ENCODE measurements at regions not wholly inside any gene's neighbourhood (a gene's known extent, or its start where the extent isn't known, plus 50 kb on each side); places are given as distances from the start of the nearest gene placed in this dataset.

GRCh38 chr3:61347981-61348380, 96.7 kb upstream of the FHIT start:
- no peak overlapping the region for H3K4me2 ChIP-seq
- H3K9me3 ChIP-seq = no peaks in the 10 kb centered on the region
- POLR2A ChIA-PET = no interaction called here
- CTCF ChIA-PET = no interaction called here
- TF ChIP-seq, protein P1, sequence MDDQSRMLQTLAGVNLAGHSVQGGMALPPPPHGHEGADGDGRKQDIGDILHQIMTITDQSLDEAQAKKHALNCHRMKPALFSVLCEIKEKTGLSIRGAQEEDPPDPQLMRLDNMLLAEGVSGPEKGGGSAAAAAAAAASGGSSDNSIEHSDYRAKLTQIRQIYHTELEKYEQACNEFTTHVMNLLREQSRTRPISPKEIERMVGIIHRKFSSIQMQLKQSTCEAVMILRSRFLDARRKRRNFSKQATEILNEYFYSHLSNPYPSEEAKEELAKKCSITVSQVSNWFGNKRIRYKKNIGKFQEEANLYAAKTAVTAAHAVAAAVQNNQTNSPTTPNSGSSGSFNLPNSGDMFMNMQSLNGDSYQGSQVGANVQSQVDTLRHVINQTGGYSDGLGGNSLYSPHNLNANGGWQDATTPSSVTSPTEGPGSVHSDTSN (IDR thresholded peaks at IDR 0.05) = no peak
- TF ChIP-seq EZH2phosphoT487 (IDR thresholded peaks at IDR 0.05; ENCODE audit: borderline replicate concordance, low read depth) (no peak), TEAD4 (IDR thresholded peaks at IDR 0.05; ENCODE audit: borderline replicate concordance, insufficient read depth) (no peak), USF1 (IDR thresholded peaks at IDR 0.05; ENCODE audit: borderline replicate concordance, low read depth) (no peak), MEF2A (IDR thresholded peaks at IDR 0.05; ENCODE audit: borderline replicate concordance, low read depth) (no peak), CHD2 (IDR thresholded peaks at IDR 0.05; ENCODE audit: low read length, partially characterized antibody) (no peak), POLR2AphosphoS5 (IDR thresholded peaks at IDR 0.05; ENCODE audit: low read depth, low read length) (no peak)
- H3K27me3 ChIP-seq (ENCODE audit: insufficient read depth) = no peaks in the 10 kb centered on the region
- H3F3A ChIP-seq (replicated peaks; ENCODE audit: insufficient read depth) = no peaks in the 10 kb centered on the region
- no peaks in the 10 kb centered on the region for H3K4me1 ChIP-seq (ENCODE audit: control insufficient read depth in 1 of 2, insufficient read depth in 2 of 2, low read depth in 1 of 2, low read length in 1 of 2)
- no peak overlapping the region for H3K9ac ChIP-seq
- H3K36me3 ChIP-seq (replicated peaks in 1 of 2; ENCODE audit: control insufficient read depth in 1 of 2, insufficient read depth in 2 of 2, low read length in 1 of 2) = no peaks in the 10 kb centered on the region
- H2AFZ ChIP-seq (ENCODE audit: low read depth) = no peak overlapping the region
- H3K27ac ChIP-seq (ENCODE audit: low read depth in 2 of 2, low read length in 1 of 2) = no peak overlapping the region
- no peaks in the 10 kb centered on the region for H4K20me1 ChIP-seq (ENCODE audit: insufficient read depth)
- no peak overlapping the region for H3K4me3 ChIP-seq (ENCODE audit: low read depth in 2 of 2, low read length in 1 of 2)
- no peaks in the 10 kb centered on the region for H3K79me2 ChIP-seq (ENCODE audit: insufficient read depth)
- DNase-seq = no peak
- no peaks in the 10 kb centered on the region for H3K9me2 ChIP-seq

GRCh38 chr3:61349717-61350116, 98.5 kb upstream of the FHIT start:
- H3K4me3 ChIP-seq (ENCODE audit: low read depth in 2 of 2, low read length in 1 of 2) = no peak overlapping the region
- no peaks in the 10 kb centered on the region for H3K36me3 ChIP-seq (replicated peaks in 1 of 2; ENCODE audit: control insufficient read depth in 1 of 2, insufficient read depth in 2 of 2, low read length in 1 of 2)
- H4K20me1 ChIP-seq (ENCODE audit: insufficient read depth) = no peaks in the 10 kb centered on the region
- ChIA-PET CTCF (no interaction called here), POLR2A (no interaction called here)
- H3K4me1 ChIP-seq (ENCODE audit: control insufficient read depth in 1 of 2, insufficient read depth in 2 of 2, low read depth in 1 of 2, low read length in 1 of 2) = no peaks in the 10 kb centered on the region
- H3K9ac ChIP-seq = no peak overlapping the region
- H3K79me2 ChIP-seq (ENCODE audit: insufficient read depth) = no peaks in the 10 kb centered on the region
- no peaks in the 10 kb centered on the region for H3K27me3 ChIP-seq (ENCODE audit: insufficient read depth)
- DNase-seq = no peak
- no peaks in the 10 kb centered on the region for H3F3A ChIP-seq (replicated peaks; ENCODE audit: insufficient read depth)
- H3K27ac ChIP-seq (ENCODE audit: low read depth in 2 of 2, low read length in 1 of 2) = no peak overlapping the region
- no peak overlapping the region for H3K4me2 ChIP-seq
- H3K9me2 ChIP-seq = no peaks in the 10 kb centered on the region
- no peaks in the 10 kb centered on the region for H3K9me3 ChIP-seq
- WGBS (ENCODE audit: low lambda C conversion rate) = 46% methylated on average over 3 of the region's 4 CpGs
- H2AFZ ChIP-seq (ENCODE audit: low read depth) = no peak overlapping the region
- TF ChIP-seq RAD21 (IDR thresholded peaks at IDR 0.05; ENCODE audit: low read length) (no peak), GABPA (IDR thresholded peaks at IDR 0.05; ENCODE audit: low read depth) (no peak), NRF1 (IDR thresholded peaks at IDR 0.05; ENCODE audit: low read depth, low read length) (no peak), TEAD4 (IDR thresholded peaks at IDR 0.05; ENCODE audit: borderline replicate concordance, insufficient read depth) (no peak), RXRA (IDR thresholded peaks at IDR 0.05; ENCODE audit: borderline replicate concordance, low read depth) (no peak), EZH2phosphoT487 (IDR thresholded peaks at IDR 0.05; ENCODE audit: borderline replicate concordance, low read depth) (no peak), FOSL2 (IDR thresholded peaks at IDR 0.05; ENCODE audit: borderline replicate concordance, low read depth) (no peak), SMC3 (IDR thresholded peaks at IDR 0.05; ENCODE audit: low read depth, low read length) (no peak), JUND (IDR thresholded peaks at IDR 0.05) (no peak), FOXM1 (IDR thresholded peaks at IDR 0.05; ENCODE audit: low read depth) (no peak)
- TF ChIP-seq, protein P2, sequence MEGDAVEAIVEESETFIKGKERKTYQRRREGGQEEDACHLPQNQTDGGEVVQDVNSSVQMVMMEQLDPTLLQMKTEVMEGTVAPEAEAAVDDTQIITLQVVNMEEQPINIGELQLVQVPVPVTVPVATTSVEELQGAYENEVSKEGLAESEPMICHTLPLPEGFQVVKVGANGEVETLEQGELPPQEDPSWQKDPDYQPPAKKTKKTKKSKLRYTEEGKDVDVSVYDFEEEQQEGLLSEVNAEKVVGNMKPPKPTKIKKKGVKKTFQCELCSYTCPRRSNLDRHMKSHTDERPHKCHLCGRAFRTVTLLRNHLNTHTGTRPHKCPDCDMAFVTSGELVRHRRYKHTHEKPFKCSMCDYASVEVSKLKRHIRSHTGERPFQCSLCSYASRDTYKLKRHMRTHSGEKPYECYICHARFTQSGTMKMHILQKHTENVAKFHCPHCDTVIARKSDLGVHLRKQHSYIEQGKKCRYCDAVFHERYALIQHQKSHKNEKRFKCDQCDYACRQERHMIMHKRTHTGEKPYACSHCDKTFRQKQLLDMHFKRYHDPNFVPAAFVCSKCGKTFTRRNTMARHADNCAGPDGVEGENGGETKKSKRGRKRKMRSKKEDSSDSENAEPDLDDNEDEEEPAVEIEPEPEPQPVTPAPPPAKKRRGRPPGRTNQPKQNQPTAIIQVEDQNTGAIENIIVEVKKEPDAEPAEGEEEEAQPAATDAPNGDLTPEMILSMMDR (IDR thresholded peaks at IDR 0.05) = no peak
- TF ChIP-seq, protein P3, sequence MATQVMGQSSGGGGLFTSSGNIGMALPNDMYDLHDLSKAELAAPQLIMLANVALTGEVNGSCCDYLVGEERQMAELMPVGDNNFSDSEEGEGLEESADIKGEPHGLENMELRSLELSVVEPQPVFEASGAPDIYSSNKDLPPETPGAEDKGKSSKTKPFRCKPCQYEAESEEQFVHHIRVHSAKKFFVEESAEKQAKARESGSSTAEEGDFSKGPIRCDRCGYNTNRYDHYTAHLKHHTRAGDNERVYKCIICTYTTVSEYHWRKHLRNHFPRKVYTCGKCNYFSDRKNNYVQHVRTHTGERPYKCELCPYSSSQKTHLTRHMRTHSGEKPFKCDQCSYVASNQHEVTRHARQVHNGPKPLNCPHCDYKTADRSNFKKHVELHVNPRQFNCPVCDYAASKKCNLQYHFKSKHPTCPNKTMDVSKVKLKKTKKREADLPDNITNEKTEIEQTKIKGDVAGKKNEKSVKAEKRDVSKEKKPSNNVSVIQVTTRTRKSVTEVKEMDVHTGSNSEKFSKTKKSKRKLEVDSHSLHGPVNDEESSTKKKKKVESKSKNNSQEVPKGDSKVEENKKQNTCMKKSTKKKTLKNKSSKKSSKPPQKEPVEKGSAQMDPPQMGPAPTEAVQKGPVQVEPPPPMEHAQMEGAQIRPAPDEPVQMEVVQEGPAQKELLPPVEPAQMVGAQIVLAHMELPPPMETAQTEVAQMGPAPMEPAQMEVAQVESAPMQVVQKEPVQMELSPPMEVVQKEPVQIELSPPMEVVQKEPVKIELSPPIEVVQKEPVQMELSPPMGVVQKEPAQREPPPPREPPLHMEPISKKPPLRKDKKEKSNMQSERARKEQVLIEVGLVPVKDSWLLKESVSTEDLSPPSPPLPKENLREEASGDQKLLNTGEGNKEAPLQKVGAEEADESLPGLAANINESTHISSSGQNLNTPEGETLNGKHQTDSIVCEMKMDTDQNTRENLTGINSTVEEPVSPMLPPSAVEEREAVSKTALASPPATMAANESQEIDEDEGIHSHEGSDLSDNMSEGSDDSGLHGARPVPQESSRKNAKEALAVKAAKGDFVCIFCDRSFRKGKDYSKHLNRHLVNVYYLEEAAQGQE (IDR thresholded peaks at IDR 0.05; ENCODE audit: low read depth, low read length) = no peak
- TF ChIP-seq, protein P1 (IDR thresholded peaks at IDR 0.05) = no peak
- TF ChIP-seq, protein P4, sequence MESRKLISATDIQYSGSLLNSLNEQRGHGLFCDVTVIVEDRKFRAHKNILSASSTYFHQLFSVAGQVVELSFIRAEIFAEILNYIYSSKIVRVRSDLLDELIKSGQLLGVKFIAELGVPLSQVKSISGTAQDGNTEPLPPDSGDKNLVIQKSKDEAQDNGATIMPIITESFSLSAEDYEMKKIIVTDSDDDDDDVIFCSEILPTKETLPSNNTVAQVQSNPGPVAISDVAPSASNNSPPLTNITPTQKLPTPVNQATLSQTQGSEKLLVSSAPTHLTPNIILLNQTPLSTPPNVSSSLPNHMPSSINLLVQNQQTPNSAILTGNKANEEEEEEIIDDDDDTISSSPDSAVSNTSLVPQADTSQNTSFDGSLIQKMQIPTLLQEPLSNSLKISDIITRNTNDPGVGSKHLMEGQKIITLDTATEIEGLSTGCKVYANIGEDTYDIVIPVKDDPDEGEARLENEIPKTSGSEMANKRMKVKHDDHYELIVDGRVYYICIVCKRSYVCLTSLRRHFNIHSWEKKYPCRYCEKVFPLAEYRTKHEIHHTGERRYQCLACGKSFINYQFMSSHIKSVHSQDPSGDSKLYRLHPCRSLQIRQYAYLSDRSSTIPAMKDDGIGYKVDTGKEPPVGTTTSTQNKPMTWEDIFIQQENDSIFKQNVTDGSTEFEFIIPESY (IDR thresholded peaks at IDR 0.05; ENCODE audit: borderline replicate concordance, low read depth) = no peak
